RPMI8226 (cell line): ENCODE measurements at regions not wholly inside any gene's neighbourhood (a gene's known extent, or its start where the extent isn't known, plus 50 kb on each side); places are given as distances from the start of the nearest gene placed in this dataset.

ENCODE experiments used
- DNase-seq: peaks from one replicate; pipeline ENCODE4 v3.0.0-alpha.2; 2015

DNA sequence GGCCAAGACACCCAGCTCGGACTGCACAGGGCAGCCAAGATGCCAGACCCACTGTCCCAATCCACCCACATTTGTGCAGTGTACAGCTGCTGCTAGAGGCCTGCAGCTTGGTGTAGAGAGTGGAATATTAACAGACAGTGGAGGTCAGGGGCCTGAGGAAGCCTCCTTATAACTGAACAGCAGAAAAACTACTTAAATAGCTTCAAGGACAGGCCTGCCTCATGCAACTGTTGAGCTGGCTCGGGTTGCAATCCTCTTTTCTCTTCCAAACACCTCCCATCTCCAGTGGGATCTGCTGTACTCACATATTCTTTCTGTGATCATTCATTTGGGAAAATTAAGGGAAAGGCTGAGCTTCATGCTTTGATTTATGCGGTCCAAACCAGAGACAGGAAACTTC lies 1043.2 kb upstream of the TMEM132C start:
- no peak for DNase-seq

GRCh38 chr12:127230843-127231260 lies 1036.1 kb upstream of the TMEM132C start:
- no peak for DNase-seq

DNA sequence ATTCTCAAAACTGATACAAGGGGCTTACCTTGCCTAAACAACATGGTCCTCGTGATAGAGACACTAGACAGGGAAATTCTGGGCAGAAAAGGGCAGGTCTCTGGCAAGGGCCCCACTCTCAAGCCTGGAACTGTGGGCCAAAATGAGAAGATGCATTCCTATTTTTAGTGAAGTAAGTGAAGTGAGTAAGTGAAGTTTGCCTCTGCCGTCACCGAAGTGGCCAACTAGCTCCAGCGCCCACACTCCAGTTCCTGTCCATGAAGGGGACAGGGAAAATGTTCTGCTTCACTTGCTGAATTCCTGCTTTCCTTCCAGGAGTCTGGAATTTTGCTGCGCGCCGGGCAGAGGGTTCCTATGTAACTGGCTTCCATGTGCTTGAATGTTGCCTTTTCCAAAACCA lies 1035.6 kb upstream of the TMEM132C start:
- DNase-seq: no peak

- no peak for DNase-seq
These were observed 1034.0 kb upstream of the TMEM132C start for GRCh38 chr12:127233016-127233415.

DNA sequence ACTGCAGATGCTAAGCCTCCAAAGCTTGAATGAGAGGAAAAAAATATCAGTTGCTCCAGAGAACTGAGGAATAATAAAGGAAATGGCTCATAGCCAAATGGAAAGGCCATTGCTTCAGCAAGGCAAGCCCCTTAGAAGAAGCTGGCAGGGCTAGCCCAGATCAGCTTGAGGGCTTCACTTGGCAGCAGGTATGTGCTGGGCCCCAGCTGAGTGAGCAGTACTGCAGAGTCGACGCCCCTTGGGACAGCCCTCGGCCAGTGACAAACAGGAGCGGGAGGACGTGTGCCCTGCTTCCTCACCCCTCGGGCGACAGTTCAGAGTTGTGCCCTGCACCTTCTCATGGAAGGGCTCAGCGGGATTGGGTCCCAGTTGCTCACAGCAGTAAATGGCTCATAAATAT lies 1031.2 kb upstream of the TMEM132C start:
- DNase-seq: no peak

GRCh38 chr12:127236491-127236890 lies 1030.5 kb upstream of the TMEM132C start:
- DNase-seq: no peak

GRCh38 chr12:127237151-127237550 lies 1029.8 kb upstream of the TMEM132C start:
- no peak for DNase-seq

DNA sequence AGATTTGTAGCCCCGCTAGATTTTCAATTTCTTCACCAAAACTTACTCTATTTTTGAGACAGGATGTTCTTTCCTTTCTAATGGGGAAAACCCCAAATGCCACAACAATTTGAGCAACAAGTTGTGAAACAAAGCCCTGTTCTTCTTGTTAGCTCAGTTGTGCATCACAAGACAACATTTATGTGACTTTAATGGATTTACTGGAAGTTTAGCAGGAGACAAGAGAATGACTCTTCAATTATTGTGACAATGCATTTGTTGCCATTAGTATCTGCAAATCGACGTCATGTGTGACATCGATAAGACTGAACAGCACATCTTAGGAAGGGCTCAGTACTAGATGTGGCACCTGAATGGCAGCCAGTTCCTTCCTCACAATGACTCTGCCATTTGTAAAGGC lies 1028.9 kb upstream of the TMEM132C start:
- DNase-seq: no peak

GRCh38 chr12:127239781-127240180 lies 1027.2 kb upstream of the TMEM132C start:
- no peak for DNase-seq

- no peak for DNase-seq
These were observed 1026.6 kb upstream of the TMEM132C start for GRCh38 chr12:127240249-127240929.

DNA sequence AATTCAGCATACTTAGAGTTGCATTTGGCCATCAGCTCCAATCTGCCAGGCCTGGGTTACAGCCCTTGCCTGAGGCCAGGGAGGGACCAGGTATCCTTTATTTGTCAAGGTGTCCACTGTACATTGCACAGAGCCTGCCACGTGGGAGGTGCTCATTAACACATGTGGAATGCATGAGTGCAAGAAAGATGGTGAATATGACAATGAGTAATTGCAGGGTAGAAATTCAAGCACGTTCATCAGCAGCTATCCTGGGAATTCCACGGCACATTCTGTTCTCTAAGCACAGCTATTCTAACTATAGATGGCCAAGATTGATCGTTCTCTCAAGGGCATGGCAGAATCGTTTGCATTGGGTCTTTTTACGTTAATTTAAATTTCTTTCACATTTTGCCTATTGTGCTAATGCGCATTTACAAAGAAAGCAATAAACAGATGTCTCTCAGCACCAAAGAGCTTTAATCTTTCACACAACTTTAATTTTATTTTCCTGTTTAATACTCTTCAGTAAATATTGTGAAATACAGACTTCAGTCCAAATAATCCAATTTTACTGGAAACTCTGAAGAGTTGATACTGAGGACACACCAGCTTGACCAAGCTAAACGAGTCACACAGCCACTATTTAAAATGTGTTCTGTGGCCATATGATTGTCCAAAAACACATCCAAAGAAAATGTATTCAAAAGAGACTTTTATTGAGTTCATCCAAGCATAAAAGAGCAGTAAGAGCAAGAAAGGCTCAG lies 1025.7 kb upstream of the TMEM132C start:
- DNase-seq: no peak

- DNase-seq: no peak
These were observed 1022.0 kb upstream of the TMEM132C start for GRCh38 chr12:127245009-127245408.

DNA sequence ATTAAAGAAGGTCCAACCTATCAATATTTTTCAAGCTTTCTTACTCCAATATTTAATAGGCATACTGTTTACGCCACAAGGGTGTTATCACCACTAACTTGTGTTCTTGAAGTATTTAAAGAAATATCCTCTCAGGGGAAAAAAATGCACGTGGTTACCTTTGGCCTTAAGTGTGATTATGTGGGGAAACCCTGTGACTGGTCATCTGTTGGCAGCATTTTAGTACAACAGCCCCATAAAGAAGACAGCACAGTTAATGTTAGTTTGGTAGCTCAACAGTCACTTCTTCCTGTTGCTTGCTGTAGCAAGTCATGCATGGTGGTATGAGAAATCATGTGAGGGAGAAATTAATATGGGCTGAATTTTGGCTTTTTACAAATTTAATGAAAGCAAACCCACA lies 1021.5 kb upstream of the TMEM132C start:
- DNase-seq: no peak

GRCh38 chr12:127247937-127248336 lies 1019.0 kb upstream of the TMEM132C start:
- no peak for DNase-seq

DNA sequence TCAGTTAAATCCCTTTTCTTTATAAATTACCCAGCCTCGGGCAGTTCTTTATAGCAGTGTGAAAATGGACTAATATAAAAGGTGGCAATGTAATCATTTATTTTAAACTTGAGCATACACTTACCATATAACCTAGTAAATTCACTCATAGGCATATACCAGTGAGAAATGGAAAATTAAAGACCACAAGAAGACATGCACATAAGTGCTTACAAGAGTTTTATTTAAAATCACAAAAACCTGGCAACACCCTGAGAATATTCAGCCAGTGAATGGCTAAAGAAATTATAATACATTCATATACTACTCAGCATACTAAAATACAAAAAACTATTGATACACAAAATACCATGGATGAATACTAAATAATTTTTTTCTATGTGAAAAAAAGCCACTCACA lies 1017.5 kb upstream of the TMEM132C start:
- DNase-seq: no peak

DNA sequence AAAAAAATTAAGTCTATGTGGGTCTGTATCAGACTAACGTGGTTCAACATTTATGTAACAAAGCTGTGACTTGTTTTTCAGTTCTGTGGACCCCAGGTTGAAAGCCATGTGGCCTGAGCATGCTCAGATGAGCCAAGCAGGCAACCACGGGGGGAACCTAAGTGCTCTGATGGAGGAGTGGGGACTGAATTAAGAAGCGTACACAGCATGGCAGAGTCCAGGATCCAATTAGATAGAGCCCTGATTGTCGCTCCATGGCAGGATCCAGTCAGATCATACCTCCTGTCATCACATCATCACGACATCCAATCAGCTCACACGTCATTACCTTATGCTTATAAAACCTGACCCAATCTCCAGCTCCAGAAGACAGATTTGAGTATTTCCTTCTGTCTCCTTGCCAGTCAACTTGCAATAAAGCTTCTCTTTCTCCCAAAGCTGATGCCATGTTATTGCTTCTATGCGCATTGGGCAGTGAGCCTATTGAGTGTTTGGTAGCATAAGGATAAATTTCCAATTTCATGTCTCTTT lies 1013.1 kb upstream of the TMEM132C start:
- no peak for DNase-seq

DNA sequence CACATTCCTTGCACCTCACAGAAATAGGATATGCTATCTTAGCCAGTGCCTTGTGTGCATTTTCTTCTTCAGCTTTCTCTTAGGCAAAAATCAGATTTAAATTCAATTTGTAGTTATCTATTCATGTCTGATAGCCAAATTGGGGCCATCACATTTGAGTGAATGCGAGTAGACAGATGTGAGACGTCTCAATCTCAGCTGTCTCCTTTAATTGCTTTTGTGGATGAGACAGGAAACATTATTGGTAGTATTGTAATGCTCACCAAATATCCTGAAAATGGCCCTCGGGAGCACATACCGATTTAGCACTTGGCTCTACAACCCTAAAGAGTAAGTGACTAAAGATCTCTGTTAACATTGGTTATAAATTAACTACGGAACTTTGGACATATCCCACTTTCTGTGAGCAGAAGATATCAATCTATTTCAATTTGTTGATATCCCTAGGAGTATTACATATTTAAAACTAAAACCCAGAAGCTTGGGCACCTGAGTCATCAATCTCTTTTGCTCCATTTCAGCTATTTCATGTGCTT lies 1012.5 kb upstream of the TMEM132C start:
- DNase-seq: no peak

DNA sequence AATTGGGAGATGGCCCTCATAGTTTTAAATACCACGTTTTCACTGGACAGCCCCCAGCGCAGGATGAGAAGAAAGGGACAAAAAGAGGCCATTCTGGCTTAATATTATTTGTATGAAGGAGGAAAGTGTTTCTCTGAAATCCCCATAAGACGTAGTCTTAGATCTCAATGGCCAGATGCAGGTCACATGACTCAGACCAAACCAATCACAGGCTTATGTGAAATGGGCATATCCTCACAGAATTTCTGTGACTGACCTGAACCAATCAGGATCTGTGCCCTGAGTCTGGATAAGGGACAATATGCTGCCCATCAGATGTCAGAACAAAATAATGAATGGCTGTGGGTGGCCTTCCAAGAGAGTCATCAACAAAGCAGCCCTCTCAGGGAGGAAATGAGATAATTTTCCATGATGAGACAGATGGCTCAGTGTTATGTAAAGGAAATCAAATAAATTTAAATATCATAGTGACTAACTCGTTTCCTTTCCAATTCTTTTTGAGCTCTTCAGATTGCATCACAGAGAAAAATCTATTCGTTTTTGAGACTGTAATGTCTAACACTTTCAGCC lies 1009.5 kb upstream of the TMEM132C start:
- DNase-seq: no peak

DNA sequence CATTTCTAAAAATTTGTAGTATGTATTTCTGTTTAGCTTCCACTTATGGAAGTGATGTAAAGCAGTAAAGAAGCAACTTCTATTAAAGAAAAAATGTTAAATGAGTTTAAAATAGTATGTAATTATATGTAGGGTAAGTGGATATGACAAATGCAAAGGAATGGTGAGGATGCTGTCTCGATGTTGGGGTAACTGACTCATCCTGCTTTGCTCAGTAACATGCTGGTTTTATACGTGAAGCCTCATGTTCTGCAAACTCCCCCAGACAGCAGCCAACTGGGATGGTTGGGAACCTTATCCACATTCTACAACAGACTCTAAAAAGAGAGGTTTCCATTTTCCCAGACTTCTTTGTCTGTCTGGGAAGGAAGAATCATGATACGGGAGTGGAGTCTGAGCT lies 1006.4 kb upstream of the TMEM132C start:
- no peak for DNase-seq

DNA sequence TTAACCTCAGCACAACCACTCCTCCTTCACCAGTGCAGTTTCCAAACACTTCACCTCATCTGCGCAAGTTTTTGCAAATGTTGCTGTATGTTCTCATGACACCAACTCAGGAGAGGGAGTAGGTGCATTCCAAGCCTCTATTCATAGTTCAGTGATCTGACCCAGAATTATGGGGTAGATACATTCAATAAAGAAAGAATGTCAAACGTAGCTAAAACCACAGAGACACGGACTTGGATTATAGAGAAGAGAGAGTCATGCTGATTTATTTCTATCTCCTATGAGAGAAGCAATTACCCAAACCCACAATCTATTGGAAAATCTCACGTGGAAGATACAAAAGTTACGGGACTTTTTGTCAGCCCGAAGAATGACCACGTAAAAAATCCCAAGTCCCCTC lies 1006.0 kb upstream of the TMEM132C start:
- DNase-seq: no peak

- no peak for DNase-seq
These were observed 1004.4 kb upstream of the TMEM132C start for GRCh38 chr12:127262615-127263014.

- no peak for DNase-seq
These were observed 1003.3 kb upstream of the TMEM132C start for GRCh38 chr12:127263621-127264020.

- no peak for DNase-seq
These were observed 999.8 kb upstream of the TMEM132C start for GRCh38 chr12:127267128-127267527.

DNA sequence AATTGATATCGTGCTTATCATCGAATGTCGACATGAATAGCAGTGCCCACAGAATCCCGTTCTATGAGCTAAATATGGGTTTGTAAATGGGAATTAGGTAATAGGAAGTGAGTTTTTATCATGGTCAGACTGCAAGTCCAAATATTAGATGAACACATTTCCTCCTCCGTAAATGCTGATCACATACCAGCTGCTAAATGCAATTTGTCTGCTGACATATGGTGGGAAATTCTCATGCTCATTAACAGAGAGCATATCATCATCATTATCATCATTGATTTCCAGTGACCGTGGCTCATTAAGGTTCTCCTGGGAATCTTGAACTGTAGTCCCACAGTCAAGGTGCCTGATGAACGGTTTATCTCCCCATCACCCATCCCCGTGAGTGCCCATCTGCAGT lies 998.8 kb upstream of the TMEM132C start:
- DNase-seq: no peak
